HG03280 (cell line): ENCODE measurements at regions not wholly inside any gene's neighbourhood (a gene's known extent, or its start where the extent isn't known, plus 50 kb on each side); places are given as distances from the start of the nearest gene placed in this dataset.

Experiments used
- ATAC-seq: cut with Tn5 transposase; IDR thresholded peaks from one replicate; pipeline ENCODE4 v1.9.1; 2021; ENCODE audit warnings: mild to moderate bottlenecking, moderate library complexity; ENCODE audit not compliant: unreplicated experiment

DNA sequence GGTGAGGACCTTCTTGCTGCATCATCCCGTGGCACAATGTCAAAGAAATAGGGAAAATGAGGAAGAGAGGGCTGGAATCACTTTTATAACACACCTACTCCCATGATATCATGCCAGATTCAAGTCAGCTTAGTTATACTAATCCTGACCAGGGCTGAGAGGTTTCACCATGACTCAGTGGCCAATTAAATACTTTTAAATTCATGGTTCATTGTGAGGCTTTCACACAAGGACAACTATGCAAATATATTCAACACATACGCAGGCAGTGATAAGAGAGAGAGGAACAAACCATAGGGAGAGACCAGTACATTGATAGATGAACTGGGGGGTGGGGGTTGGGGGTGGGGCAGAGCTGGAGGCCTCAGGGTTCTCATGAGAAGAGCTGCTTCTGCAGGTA lies 313.1 kb downstream of the LRFN2 start:
- no peak for ATAC-seq

DNA sequence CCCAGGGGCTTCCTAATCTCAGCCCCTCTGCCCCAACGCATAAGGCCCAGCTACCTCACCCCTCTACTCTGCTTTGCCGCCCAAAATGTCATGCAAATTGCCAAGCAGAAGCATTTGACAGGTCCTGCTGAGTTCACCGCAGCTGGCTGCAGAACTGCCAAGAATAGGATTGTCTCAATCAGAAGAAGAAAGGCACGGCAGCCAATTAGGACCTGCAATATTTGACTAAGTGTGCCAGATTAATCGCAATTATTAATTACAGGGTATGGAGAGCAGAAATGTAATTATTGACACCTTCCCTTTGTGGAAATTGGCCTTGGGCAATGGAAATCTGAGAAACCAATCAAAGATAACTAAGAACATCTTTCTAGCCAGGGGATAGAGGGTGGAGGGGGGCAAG lies 318.6 kb downstream of the LRFN2 start:
- no peak for ATAC-seq

DNA sequence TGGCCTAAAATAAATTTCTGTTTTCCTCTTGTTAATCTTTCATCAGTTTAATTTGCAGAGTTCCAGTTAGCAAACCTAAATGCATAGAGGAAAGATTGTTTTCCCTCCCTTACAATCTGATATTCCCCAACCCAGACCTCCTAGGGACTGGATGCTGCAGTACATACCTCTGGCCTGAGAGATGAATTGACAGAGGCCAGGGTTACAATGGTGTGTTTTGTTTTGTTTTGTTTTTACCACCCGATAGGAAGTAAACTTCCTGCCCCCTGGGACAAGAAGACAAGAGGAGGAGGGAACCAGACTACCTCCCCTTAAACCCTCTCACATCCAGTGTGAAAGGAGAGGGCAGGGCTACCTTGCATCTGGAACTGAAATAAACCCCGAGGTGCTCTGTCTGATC lies 319.0 kb downstream of the LRFN2 start:
- ATAC-seq: no peak

DNA sequence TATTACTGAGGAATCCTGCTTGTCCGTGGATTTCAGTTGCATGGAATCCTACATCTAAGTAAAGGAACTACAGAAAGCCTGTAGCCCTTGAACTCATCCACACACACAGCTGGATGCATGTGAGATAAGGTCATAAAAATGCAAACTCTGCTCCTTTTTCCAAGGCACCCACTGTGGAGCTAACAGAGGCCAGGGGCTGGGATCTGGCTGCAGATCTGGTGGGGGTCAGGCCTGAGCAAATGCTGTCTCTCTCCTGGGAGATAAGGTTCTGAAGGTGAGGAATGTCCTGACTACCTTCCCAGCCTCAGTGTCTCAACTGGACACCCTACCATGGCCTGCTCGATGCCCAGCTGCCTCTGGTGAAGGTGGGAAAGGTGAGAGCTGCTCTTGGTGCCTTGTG lies 321.5 kb downstream of the LRFN2 start:
- no peak for ATAC-seq

DNA sequence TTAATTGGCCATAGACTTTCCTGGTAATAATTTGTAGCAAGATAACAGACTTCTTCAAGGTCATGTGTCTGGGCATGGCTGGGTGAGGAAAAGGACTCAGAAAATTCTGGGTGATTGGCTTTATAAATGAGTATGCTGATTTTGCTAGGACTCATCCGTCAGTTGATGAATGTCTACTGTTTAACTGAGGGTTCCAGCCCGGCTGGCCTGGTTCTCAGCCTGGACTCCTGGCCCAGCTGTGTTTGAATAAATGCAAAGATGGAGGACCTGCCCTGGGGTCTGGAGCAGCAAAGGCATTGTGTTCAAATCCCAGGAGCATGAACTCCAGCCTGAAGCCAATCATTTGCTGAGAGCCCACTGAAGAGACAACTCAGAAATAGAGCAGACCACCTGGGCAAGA lies 323.2 kb downstream of the LRFN2 start:
- ATAC-seq: no peak

DNA sequence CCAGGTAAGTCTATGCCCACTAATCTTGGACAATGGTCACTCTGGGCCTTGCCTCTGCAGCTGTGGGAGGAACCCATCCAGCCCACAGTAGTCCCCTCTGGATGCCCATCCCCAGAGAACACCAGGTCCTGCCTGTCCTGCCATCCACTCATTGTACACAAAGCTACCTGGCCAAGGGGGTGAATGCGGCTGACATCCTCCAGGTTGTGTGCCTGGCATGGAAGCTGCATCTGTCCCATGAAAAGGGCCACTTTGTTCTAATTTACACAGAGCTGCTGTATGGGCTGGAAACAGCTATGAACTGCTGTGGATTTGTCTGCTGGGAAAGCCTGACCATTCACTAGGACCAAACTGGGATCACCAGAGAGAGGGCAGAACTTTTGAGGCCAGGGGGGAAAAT lies 324.8 kb downstream of the LRFN2 start:
- no peak for ATAC-seq

DNA sequence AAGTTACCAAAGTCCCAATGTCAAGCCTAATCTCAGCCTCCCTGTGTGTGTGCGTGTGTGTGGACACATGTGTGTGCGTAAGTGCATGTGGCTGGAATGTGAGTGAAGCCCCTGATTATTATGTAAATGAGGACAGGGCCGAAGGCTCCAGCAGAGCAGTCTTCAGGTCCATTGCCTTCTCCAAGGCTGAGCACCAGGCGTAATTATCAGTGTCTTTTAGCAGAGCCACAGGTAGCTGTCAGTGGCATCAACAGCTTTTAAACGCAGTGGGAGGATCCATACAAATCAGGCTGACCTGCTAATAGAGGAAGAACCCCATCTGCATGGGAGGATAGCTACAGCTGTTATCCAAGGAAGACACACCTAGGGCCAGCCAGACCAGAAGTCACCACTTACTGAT lies 324.3 kb upstream of the MOCS1 start:
- ATAC-seq: no peak

DNA sequence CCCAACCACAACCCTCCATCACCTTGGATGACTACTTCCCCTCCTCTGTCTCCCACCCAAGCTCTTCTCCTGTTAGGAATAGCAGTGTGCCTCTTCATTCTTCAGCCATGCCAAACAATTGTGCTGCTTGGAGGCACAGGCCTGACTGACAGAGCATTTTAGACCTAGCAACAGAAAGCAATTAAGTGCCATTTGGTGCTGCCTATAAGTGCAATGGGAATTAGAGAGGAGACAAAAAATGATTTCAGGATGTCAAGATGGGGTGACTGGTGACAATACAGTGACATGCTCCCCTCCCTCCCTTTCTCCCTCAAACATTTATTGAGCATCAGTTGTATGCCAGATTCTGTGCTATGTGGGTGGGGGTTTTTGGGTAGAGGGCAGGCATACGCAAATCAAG lies 322.6 kb upstream of the MOCS1 start:
- no peak for ATAC-seq

DNA sequence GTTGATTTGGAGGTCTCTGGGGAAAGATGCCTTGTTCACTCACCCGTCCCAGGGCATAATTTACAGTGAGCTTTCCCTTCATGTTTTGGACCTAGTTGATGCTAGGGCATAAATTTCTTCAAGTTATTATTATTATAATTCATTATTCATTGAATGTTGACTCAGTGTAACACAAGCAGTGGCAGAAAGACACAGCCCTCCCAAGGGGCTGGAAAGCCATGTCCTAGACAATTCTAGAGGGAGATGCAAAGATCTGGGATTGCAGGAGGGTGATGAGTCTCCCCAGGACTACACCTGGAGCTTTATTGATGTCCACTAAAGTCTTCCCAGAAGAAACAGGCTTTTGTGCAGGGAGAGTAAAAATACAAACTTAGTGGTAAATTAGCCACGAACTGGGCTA lies 322.0 kb upstream of the MOCS1 start:
- no peak for ATAC-seq

DNA sequence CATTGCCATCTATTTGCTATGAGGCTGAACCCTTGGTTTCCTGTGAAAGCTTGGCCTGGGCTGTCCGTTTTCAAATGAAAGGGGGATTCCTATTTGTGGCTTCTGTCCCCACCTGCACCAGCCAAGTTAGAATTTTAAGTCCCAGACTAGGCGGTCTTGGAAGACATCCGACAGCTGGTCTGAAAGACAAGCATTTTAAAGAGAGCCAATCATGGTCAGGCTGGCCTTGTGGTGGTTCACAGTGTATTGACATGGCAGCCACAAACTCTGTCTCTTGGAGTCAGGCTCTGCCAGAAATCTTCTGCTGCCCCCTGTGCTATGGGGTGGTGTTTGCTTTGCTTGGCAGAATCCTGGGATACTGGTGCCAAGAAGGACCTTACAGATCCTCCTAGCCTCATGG lies 319.2 kb upstream of the MOCS1 start:
- no peak for ATAC-seq

DNA sequence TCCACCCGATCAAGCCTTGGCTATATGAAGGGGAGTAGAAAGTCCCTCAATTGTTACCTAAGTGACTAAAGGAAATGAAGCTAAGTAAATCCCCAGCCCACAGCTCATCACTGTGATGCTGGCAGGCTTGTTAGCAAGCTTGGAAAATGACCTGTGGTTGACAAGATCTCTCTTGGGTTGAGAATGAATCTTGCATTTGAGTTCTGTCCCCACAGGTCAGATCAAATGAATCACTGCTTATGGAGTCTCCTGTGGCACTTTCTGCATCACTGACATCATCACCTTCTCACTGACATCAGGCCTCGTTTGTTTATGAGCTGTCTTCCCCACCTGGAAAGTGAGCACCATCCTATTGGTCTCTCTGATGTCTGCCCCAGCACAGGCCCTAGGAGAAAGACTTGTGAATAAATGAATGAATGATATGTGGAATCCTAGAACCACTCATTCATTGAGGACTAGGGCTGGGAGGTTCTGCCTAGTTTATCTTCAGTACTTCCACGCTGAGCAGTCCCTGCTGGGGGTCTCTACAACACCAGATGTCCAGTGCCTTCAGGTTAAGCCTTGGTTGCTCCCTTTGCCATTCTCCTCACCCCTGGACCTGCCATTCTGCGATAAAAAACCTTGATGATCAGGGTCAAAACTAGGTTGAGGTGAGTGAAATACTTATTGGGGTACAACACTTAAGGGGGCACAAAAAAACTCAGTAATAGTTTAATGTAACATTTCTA lies 318.4 kb upstream of the MOCS1 start:
- no peak for ATAC-seq

DNA sequence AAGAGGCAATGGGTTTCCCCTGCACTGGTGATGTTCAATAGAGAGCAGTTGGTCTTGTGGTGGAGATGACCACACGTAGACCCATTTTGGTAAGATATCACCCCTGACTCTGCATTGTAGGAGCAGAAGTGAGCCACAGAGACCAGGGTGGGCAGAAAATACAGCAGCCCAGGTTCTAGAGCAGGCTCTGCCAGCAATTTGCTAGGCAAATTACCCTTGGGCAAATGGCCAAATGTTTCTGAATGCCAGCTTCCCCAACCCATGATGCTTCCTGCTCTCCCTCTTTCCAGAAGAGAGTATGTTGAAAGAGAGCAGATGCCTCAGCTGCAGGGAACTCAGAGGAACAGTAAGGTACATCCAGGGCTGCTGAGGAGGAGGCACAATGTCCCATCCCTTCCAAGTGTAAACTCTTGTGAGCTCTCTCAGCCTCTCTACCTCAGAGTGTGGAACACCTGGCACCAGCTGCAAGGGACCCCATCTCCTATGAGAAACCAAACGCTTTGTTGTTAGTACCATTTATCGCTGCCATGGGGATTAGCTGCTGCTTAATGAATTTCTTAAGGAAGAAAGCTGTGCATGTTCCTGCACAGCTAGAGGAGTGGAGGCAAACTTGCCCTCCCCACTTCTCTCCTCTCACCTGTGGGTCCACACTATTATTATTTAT lies 317.5 kb upstream of the MOCS1 start:
- no peak for ATAC-seq

DNA sequence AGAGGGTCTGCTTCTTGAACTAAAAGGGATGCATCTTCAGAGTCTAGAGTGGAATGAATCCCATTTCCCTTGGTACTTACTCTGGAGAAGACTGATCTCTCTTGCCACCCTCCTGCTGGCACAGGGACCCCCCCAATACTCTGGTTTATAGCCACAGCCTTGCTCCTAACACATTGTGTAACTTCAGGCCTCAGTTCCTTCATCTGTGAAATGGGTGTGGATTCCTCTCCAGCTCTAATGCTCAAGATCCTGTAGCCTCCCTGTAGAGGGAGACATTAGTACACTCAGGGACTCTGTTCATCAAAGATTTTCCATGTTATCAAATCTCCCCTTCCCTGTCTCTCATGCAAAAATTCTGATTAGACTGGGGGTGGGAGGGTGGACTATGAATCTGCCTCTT lies 315.7 kb upstream of the MOCS1 start:
- no peak for ATAC-seq

DNA sequence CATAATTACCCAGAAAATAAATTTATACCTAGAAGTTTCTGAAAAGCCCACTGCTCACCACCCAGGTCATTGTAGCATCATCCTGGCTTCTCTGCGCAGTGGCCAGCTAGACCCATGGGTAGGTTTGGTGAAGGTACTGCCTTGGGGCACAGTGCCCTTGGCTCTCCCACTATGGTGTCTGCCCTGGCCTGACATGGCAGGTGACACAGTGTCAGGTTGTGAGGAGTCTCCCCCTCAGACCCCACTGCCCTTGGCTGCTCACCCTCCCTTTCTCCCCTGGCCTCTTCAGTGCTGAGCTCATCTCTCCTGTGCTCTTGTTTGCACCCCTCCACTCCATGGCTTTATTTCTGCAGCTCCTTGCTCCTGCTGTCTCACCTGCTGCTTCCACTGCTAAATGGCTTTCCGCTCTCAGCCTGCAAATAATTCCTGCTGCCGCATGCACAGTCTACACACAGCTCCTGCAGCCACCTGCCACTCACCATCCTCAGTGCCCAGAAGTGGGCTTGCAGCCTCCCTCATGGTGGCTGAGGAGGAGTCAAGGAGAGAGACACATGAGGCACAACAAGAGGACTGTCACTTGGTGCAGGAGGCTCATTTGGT lies 313.4 kb upstream of the MOCS1 start:
- no peak for ATAC-seq

DNA sequence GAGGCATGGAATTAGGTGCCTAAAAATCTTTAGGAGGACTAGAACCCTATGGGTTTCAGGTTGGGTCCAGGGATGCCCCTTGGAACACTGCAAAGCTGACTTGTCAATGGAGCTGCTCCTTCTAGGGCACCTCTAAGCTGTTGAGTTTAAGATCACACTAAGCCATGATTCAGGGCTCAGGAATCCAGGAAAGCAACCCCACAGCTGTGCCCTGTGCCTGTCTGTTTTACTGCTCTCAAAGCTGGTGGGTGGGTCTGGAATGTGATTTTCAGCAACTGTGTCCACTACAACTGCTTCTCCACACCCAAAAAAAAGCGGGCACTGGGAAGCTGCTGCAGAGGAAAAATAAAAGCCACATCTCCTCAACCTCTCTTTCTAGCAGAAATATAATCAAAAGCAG lies 310.4 kb upstream of the MOCS1 start:
- ATAC-seq: no peak

DNA sequence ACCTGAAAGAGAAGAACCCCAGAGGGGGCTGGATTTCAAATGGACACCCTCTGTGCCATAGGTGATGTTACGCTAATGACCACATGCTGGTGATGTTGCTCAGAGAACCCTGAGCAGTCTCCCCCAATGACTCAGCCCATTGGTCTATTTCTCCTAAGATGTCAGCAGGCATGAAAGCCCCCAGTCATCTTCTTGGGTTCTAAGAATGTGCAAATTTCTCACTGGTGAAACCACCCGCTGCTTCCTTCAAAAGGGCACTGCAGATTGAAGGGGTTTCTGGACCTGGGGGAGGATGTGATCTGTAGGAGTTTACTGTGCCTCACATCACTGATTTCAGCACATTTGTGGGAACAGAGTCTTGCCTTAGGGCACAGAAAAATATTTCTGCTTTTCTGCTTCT lies 298.4 kb upstream of the MOCS1 start:
- ATAC-seq: no peak

DNA sequence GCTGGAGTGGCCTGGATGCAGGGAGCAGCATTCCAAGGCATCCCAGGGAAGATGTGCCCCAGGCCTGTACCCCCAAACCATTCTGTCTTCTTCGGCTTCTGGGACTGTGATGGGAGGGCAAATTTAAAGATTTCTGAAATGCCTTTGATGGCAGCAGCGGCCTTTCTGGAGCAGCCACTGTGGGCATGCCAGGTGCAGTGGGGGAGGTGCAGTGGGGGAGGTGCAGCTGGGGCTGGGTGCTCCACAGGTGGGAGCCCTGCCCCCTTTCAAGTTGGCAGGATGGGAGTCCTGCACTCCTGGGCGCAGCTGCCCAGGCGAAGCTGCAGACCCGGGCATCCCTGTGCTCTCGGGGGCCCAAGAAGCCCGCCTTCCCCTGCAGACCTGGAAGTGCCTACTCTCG lies 293.5 kb upstream of the MOCS1 start:
- no peak for ATAC-seq

DNA sequence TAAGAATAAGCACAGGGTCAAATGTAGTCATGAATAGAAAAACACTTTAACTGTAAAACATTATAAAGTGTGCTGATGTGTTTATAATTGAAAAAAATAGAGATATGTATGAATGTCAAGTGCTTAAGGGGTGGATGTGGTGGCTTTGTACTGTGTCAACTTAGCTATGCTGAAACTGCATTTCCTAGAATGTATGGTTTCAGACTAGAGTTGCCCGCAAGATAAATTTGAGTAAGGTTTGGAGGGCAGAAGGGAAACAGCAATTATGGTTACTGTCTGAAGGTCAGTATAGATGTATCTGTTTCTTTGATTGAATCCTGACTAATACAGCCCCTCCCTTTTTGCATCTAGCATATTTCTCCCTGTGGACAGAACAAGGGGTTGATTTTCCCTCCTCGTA lies 288.1 kb upstream of the MOCS1 start:
- ATAC-seq: no peak

DNA sequence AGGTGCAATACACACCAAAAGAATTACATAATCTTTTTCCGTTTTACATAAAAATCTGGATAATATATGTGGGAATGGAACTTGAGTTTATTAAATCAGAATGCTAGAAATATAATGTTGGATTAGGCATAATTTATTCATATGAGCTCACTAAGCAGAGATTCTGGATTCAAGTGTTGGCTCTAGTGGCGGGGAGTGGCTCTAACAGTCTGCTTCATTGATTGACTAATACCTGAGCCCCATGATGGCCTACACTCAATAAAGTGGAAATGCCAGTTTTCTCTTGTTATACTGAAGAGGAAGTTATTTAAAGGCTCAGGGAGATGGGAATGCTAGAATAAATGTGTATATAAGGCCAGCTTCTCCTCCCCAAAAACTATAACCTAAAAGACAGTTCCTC lies 285.5 kb upstream of the MOCS1 start:
- ATAC-seq: no peak

DNA sequence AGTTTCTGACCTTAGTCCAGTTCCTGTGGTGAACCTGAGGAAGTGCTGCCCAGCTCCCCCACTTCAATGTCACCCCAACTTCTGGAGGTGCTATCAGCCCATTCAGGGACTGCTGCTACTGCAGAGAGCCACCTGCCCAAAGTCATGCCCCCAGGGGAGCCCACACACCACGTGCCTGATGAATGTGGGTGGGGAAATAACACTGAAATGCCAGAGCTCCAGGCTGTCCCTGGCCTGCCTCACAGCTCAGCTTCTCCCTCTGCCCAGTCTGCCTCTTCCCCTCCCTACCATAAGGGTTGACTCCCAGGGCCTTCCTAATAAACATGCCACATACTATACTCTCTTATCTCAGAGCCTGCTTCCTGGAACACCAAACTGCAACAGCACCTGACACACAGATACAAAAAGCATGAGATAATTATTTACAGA lies 276.4 kb upstream of the MOCS1 start:
- no peak for ATAC-seq

DNA sequence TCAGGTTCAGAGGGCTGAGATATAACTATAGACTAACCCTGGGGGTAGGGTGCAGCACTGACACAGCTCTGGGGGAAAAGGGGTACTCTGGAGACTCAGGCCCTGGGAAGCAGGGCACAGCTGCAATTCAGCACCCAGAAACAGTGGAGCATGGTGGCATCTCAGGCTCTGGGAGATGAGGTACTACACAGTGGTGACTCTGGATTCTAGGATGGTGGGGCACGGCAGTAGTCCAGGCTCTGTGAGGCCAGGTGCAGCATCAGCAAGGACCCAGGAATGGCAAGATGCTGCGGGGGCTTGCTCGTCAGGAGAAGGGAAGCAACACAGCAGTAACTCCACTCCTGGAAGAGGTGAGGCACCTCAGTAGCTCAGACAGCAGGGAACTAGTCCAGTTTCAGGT lies 271.5 kb upstream of the MOCS1 start:
- no peak for ATAC-seq

DNA sequence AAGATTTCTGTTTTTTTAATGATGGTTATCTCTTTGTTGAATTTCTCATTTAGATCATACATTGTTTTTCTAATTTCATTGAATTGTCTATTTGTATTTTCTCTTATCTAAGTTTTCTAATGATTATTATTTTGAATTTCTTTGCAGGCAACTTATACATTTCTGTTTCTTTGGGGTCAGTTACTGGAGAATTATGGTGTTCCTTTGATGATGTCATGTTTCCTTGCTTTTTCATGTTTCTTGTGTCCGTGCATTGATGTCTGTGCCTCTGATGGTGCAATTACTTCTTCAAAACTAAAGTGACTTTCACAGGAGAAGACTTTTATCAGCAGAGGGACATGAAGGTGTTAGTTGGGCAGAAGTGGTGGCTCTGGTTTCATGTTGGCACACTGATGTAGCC lies 270.7 kb upstream of the MOCS1 start:
- no peak for ATAC-seq

DNA sequence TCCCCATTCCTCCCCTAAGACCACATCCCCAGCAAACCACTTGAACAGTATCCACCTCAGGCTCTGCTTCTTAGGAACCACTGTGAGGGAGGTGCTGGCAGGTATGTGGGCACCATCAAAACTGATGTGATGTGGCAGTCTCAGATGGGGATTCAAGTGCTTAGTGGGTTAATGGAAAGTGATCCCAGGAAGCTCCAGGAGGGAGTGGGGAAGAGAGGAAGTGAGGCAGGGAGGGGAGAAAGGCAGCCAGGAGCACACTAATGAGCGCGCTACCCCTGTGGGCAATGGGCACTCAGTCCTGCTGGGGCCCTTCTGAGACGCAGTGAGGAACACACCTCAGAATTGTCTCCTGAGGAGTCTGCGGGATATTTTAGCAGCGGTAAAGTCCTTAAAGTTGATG lies 263.1 kb upstream of the MOCS1 start:
- no peak for ATAC-seq
